GM12878 (cell line): ENCODE measurements at regions not wholly inside any gene's neighbourhood (a gene's known extent, or its start where the extent isn't known, plus 50 kb on each side); places are given as distances from the start of the nearest gene placed in this dataset.

Experiments used
- EGR1 ChIP-seq, 2 experiments: IDR thresholded peaks; 1 replicate in 1 of 2; 2 replicates in 1 of 2; pipeline ENCODE4 v1.6.1; 2011 to 2012; ENCODE audit warnings: low read depth in 2 of 2, low read length in 2 of 2, borderline replicate concordance in 1 of 2, mild to moderate bottlenecking in 1 of 2, moderate library complexity in 1 of 2
- EP300 ChIP-seq, 2 experiments: fragments of 150-350 bp in 1 of 2; IDR thresholded peaks; 2 replicates each; pipeline ENCODE4 v1.6.1; 2011 to 2012; ENCODE audit warnings: low read depth in 2 of 2, low read length in 2 of 2, borderline replicate concordance in 1 of 2, improper control_type of control experiment in 1 of 2, inconsistent platforms in 1 of 2; ENCODE audit not compliant: control insufficient read depth in 1 of 2
- HSF1 ChIP-seq: fragments of 150-350 bp; IDR thresholded peaks from 2 replicates; pipeline ENCODE4 v1.6.1; 2014; ENCODE audit warnings: mild to moderate bottlenecking, low read depth, low read length
- ZNF687 ChIP-seq: fragments of 450-650 bp; IDR thresholded peaks from 2 replicates; pipeline ENCODE4 v1.6.1; 2017; ENCODE audit warnings: mild to moderate bottlenecking, moderate library complexity
- TF ChIP-seq, protein P1 (sequence below), 3 experiments: IDR thresholded peaks in 2 of 3; conservative IDR thresholded peaks in 1 of 3; 2 replicates each; pipeline ENCODE4 v1.5.1; 2011; ENCODE audit warnings: low read depth in 3 of 3, low read length in 3 of 3, mild to moderate bottlenecking in 3 of 3, control low read depth in 2 of 3, moderate library complexity in 2 of 3, inconsistent platforms in 1 of 3, mixed read lengths in 1 of 3; ENCODE audit not compliant: control insufficient read depth in 2 of 3, insufficient read depth in 1 of 3; ENCODE audit errors: extremely low read depth in 1 of 3

- TF ChIP-seq HSF1 = no peak
- TF ChIP-seq, protein P1, sequence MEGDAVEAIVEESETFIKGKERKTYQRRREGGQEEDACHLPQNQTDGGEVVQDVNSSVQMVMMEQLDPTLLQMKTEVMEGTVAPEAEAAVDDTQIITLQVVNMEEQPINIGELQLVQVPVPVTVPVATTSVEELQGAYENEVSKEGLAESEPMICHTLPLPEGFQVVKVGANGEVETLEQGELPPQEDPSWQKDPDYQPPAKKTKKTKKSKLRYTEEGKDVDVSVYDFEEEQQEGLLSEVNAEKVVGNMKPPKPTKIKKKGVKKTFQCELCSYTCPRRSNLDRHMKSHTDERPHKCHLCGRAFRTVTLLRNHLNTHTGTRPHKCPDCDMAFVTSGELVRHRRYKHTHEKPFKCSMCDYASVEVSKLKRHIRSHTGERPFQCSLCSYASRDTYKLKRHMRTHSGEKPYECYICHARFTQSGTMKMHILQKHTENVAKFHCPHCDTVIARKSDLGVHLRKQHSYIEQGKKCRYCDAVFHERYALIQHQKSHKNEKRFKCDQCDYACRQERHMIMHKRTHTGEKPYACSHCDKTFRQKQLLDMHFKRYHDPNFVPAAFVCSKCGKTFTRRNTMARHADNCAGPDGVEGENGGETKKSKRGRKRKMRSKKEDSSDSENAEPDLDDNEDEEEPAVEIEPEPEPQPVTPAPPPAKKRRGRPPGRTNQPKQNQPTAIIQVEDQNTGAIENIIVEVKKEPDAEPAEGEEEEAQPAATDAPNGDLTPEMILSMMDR (IDR thresholded peaks at IDR 0.05 in 2 of 3, conservative IDR thresholded peaks at IDR 0.05 in 1 of 3; ENCODE audit: control insufficient read depth in 2 of 3, extremely low read depth in 1 of 3, insufficient read depth in 1 of 3, low read depth in 3 of 3, low read length in 3 of 3) = no peak
- TF ChIP-seq ZNF687 = no peak
- no peak for TF ChIP-seq EGR1 (IDR thresholded peaks at IDR 0.05; ENCODE audit: borderline replicate concordance in 1 of 2, low read depth in 2 of 2, low read length in 2 of 2)
- TF ChIP-seq EP300 (IDR thresholded peaks at IDR 0.05; ENCODE audit: borderline replicate concordance in 1 of 2, control insufficient read depth in 1 of 2, low read depth in 2 of 2, low read length in 2 of 2) = no peak
Observed at GRCh38 chr14:100469632-100470522, 117.3 kb downstream of the BEGAIN start.
